ENCODE measurements at regions not wholly inside any gene's neighbourhood (a gene's known extent, or its start where the extent isn't known, plus 50 kb on each side); places are given as distances from the start of the nearest gene placed in this dataset.

- TF ChIP-seq WRNIP1 (IDR thresholded peaks at IDR 0.05; ENCODE audit: borderline replicate concordance, low read depth, low read length) = no peak
- no peak for TF ChIP-seq CUX1 (IDR thresholded peaks at IDR 0.05; ENCODE audit: insufficient replicate concordance, low read depth, low read length)
- no peak for TF ChIP-seq BCLAF1 (IDR thresholded peaks at IDR 0.05)
- no peak for TF ChIP-seq RAD21 (IDR thresholded peaks at IDR 0.05; ENCODE audit: insufficient read depth, low read depth, low read length)
- no peak for TF ChIP-seq STAT3 (IDR thresholded peaks at IDR 0.05; ENCODE audit: low read depth, low read length)
- no peak for TF ChIP-seq ZSCAN29 (IDR thresholded peaks at IDR 0.05)
- TF ChIP-seq NR2F1 (conservative IDR thresholded peaks at IDR 0.05) = no peak
- no peak for TF ChIP-seq USF1 (IDR thresholded peaks at IDR 0.05; ENCODE audit: borderline replicate concordance, extremely low read length, insufficient read depth, low read depth, low read length)
- no peak for TF ChIP-seq SUPT20H (IDR thresholded peaks at IDR 0.05; ENCODE audit: borderline replicate concordance, control insufficient read depth, low read depth, low read length)
- no peak for TF ChIP-seq HSF1 (IDR thresholded peaks at IDR 0.05; ENCODE audit: low read depth, low read length)
Measured at GRCh38 chr3:88742106-88742505, 365.3 kb upstream of the EPHA3 start (continued).

Data from GM12878 (cell line).